ENCODE measurements at regions not wholly inside any gene's neighbourhood (a gene's known extent, or its start where the extent isn't known, plus 50 kb on each side); places are given as distances from the start of the nearest gene placed in this dataset.

DNA sequence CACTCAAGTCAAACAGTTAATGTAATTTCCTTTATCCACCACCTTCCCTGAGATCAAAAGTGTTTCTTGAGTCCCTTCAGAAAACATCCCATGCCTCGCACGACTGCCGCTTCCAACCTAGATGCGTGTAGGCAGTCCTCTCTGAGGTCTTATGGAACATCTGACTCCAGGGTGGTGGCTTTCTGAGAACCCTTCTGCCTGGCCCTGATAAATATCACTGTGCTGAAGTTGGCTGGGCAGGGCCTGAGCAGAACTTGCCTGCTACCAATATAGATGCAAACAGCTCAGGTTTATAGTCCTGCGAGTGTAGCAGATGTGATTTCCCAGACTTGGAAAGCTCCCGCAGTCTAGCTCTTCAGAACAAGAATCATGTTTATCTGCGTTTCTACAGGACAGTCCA, 61.1 kb upstream of the GPR12 start:
- Histone ChIP-seq H3K27ac (ENCODE audit: low read length) (no peak overlapping the region), H3K4me1 (ENCODE audit: control insufficient read depth, insufficient read depth, low read length) (no peaks in the 10 kb centered on the region), H3K27me3 (ENCODE audit: control insufficient read depth, insufficient read depth) (no peaks in the 10 kb centered on the region), H3K4me3 (ENCODE audit: low read length) (no peak overlapping the region), H3K9me3 (ENCODE audit: control insufficient read depth, low read length) (no peaks in the 10 kb centered on the region)
- DNase-seq (no peak), ATAC-seq (no peak)
- intact Hi-C loops (cut with DNase I), result no loop called here
- 90% methylated on average over 7 of the region's 7 CpGs for WGBS

DNA sequence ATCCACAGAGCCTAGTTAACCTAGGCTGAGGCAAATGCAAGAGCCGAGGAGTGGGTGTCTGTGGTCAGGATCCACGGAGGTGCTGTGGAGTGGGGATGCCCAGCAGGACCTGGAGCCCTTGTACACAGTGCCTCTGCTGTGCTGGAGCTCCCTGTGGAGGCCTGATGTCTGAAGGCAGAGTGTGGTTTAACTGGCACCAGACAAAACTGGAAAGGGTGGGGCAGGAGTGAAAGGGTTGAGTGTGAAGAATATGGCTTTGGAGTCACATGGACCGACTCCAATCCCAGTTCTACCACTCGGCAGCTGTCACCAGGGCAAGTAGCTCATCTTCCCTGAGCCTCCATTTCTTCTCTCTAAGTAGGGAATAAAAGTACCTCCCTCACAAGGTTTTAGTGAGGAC, 60.3 kb upstream of the GPR12 start:
- DNase-seq, result no peak
- intact Hi-C loops (cut with DNase I), result no loop called here
- Histone ChIP-seq H3K4me3 (ENCODE audit: low read length) (no peak overlapping the region), H3K9me3 (ENCODE audit: control insufficient read depth, low read length) (no peaks in the 10 kb centered on the region), H3K27ac (ENCODE audit: low read length) (no peak overlapping the region), H3K4me1 (ENCODE audit: control insufficient read depth, insufficient read depth, low read length) (no peaks in the 10 kb centered on the region), H3K27me3 (ENCODE audit: control insufficient read depth, insufficient read depth) (no peaks in the 10 kb centered on the region)
- 79% methylated on average over 4 of the region's 4 CpGs for WGBS
- ATAC-seq, result no peak

- 55% methylated on average over 3 of the region's 3 CpGs for WGBS
- no peaks in the 10 kb centered on the region for H3K27me3 ChIP-seq (ENCODE audit: control insufficient read depth, insufficient read depth)
- peak overlapping the region; percentile 66 for H3K27ac ChIP-seq (ENCODE audit: low read length)
- H3K4me1 ChIP-seq (ENCODE audit: control insufficient read depth, insufficient read depth, low read length), result no peaks in the 10 kb centered on the region
- H3K4me3 ChIP-seq (ENCODE audit: low read length), result no peak overlapping the region
- no peaks in the 10 kb centered on the region for H3K9me3 ChIP-seq (ENCODE audit: control insufficient read depth, low read length)
- ATAC-seq (peak; percentile 77 to 78), DNase-seq (no peak)
- intact Hi-C loops (cut with DNase I), result no loop called here
Observed at GRCh38 chr13:26819046-26819445, 58.5 kb upstream of the GPR12 start.

GRCh38 chr13:26816881-26817280, 56.3 kb upstream of the GPR12 start:
- Histone ChIP-seq H3K27ac (ENCODE audit: low read length) (no peak overlapping the region), H3K27me3 (ENCODE audit: control insufficient read depth, insufficient read depth) (no peaks in the 10 kb centered on the region), H3K4me3 (ENCODE audit: low read length) (no peak overlapping the region), H3K4me1 (ENCODE audit: control insufficient read depth, insufficient read depth, low read length) (no peaks in the 10 kb centered on the region), H3K9me3 (ENCODE audit: control insufficient read depth, low read length) (no peaks in the 10 kb centered on the region)
- intact Hi-C loops (cut with DNase I), result no loop called here
- 61% methylated on average over 8 of the region's 8 CpGs for WGBS
- ATAC-seq, result no peak
- no peak for DNase-seq

DNA sequence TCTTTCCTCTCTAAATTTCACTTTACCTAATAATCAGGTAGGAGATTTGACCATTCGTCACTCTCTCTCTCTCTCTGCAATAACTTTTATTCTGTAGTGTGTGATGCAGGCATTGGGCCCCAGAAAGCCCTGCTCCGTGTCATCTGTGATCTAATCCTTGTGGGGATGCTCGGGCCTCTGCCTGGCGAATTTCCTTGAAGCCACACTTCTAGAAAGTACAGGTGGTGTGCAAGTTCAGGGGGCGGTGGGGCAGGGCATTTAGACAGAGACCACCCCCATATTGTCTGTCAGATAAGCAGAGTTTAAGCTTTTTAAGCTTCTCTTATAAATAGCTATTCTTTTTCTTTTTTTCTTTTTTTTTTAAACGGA, 53.4 kb upstream of the GPR12 start:
- DNase-seq (no peak), ATAC-seq (no peak)
- Histone ChIP-seq H3K9me3 (ENCODE audit: control insufficient read depth, low read length) (no peaks in the 10 kb centered on the region), H3K27ac (ENCODE audit: low read length) (no peak overlapping the region), H3K4me3 (ENCODE audit: low read length) (no peak overlapping the region), H3K4me1 (ENCODE audit: control insufficient read depth, insufficient read depth, low read length) (no peaks in the 10 kb centered on the region), H3K27me3 (ENCODE audit: control insufficient read depth, insufficient read depth) (no peaks in the 10 kb centered on the region)
- intact Hi-C loops (cut with DNase I), result no loop called here
- WGBS, result 79% methylated on average over 6 of the region's 6 CpGs

- no peaks in the 10 kb centered on the region for H3K4me1 ChIP-seq (ENCODE audit: control insufficient read depth, insufficient read depth, low read length)
- ATAC-seq (no peak), DNase-seq (no peak)
- intact Hi-C loops (cut with DNase I), result no loop called here
- WGBS, result 65% methylated on average over 10 of the region's 10 CpGs
- H3K4me3 ChIP-seq (ENCODE audit: low read length), result no peak overlapping the region
- H3K9me3 ChIP-seq (ENCODE audit: control insufficient read depth, low read length), result no peaks in the 10 kb centered on the region
- no peaks in the 10 kb centered on the region for H3K27me3 ChIP-seq (ENCODE audit: control insufficient read depth, insufficient read depth)
- H3K27ac ChIP-seq (ENCODE audit: low read length), result no peak overlapping the region
Observed at GRCh38 chr13:26813321-26813979, 52.9 kb upstream of the GPR12 start.

DNA sequence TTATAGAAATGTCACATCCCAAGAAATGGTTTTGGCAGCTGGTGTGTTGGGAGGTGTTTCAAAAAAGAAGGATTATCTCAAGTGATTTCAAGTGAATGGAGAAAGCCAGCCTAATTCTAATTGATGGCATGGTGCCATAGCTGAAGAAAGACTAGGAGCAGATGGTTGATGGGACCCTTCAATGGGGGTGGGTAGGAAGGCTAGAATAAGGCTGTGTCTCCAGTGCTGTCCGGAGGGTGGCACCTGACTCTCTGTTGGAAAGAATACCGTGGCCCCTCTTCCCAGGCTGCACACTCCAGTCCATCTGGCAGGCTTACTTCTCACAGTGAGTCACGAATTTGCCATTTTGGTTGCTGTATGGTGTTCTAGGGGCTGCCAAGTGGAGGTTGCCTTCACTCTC, 51.0 kb upstream of the GPR12 start:
- no peak overlapping the region for H3K4me3 ChIP-seq (ENCODE audit: low read length)
- DNase-seq (no peak), ATAC-seq (no peak)
- intact Hi-C loops (cut with DNase I), result no loop called here
- WGBS, result 76% methylated on average over 3 of the region's 3 CpGs
- no peaks in the 10 kb centered on the region for H3K4me1 ChIP-seq (ENCODE audit: control insufficient read depth, insufficient read depth, low read length)
- H3K27me3 ChIP-seq (ENCODE audit: control insufficient read depth, insufficient read depth), result no peaks in the 10 kb centered on the region
- H3K9me3 ChIP-seq (ENCODE audit: control insufficient read depth, low read length), result no peaks in the 10 kb centered on the region
- H3K27ac ChIP-seq (ENCODE audit: low read length), result no peak overlapping the region

Data from right cardiac atrium (tissue), 5 donors.